A673 (cell line): ENCODE measurements at regions not wholly inside any gene's neighbourhood (a gene's known extent, or its start where the extent isn't known, plus 50 kb on each side); places are given as distances from the start of the nearest gene placed in this dataset.

Experiments
- EZH2 ChIP-seq: fragments of 200-600 bp; sonication (generic); IDR thresholded peaks from 2 replicates; pipeline ENCODE4 v1.6.1; 2017; ENCODE audit warnings: borderline replicate concordance, low read depth, mild to moderate bottlenecking, mixed read lengths, antibody characterized with exemption, low read length; ENCODE audit not compliant: poor library complexity, severe bottlenecking
- TF ChIP-seq, protein P1 (sequence below): fragments of 300-800, 200-600 bp; sonication (generic); conservative IDR thresholded peaks from 2 replicates; pipeline ENCODE4 v1.5.1; 2017; ENCODE audit warnings: low read depth, mild to moderate bottlenecking, antibody characterized with exemption, low read length, moderate library complexity, mixed read lengths

- TF ChIP-seq, protein P1, sequence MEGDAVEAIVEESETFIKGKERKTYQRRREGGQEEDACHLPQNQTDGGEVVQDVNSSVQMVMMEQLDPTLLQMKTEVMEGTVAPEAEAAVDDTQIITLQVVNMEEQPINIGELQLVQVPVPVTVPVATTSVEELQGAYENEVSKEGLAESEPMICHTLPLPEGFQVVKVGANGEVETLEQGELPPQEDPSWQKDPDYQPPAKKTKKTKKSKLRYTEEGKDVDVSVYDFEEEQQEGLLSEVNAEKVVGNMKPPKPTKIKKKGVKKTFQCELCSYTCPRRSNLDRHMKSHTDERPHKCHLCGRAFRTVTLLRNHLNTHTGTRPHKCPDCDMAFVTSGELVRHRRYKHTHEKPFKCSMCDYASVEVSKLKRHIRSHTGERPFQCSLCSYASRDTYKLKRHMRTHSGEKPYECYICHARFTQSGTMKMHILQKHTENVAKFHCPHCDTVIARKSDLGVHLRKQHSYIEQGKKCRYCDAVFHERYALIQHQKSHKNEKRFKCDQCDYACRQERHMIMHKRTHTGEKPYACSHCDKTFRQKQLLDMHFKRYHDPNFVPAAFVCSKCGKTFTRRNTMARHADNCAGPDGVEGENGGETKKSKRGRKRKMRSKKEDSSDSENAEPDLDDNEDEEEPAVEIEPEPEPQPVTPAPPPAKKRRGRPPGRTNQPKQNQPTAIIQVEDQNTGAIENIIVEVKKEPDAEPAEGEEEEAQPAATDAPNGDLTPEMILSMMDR: no peak
- TF ChIP-seq EZH2: no peak
Measured at GRCh38 chr10:21060626-21061025, 163.5 kb upstream of the NEBL start.
